HepG2 (cell line): ENCODE measurements at regions not wholly inside any gene's neighbourhood (a gene's known extent, or its start where the extent isn't known, plus 50 kb on each side); places are given as distances from the start of the nearest gene placed in this dataset.

Experiments used
- CEBPB ChIP-seq: IDR thresholded peaks from 2 replicates; pipeline ENCODE4 v1.6.1; 2011; ENCODE audit warnings: low read depth, low read length, improper control_type of control experiment, borderline replicate concordance
- EZH2 ChIP-seq: conservative IDR thresholded peaks from 2 replicates; pipeline ENCODE4 v1.6.1; 2012; ENCODE audit warnings: mild to moderate bottlenecking, low read depth, low read length, moderate library complexity
- GABPA ChIP-seq, 2 experiments: IDR thresholded peaks; 2 replicates each; pipeline ENCODE4 v1.6.1; 2011 to 2016; ENCODE audit warnings: low read depth in 2 of 2, low read length in 1 of 2, missing biosample characterization in 1 of 2, missing genetic modification characterization in 1 of 2
- HNRNPLL ChIP-seq: fragments of 200-400 bp; formaldehyde crosslinking; IDR thresholded peaks from 2 replicates; pipeline ENCODE4 v1.6.1; 2017; ENCODE audit warnings: mild to moderate bottlenecking, low read depth, low read length; ENCODE audit not compliant: poor library complexity, severe bottlenecking
- MXI1 ChIP-seq: IDR thresholded peaks from 3 replicates; pipeline ENCODE4 v1.6.1; 2012; ENCODE audit warnings: low read depth, low read length, inconsistent platforms, borderline replicate concordance
- MYC ChIP-seq: sonication (generic); formaldehyde crosslinking; IDR thresholded peaks from 2 replicates; pipeline ENCODE4 v1.9.0; 2021; ENCODE audit warnings: missing genetic modification reagents, borderline replicate concordance
- PAX8 ChIP-seq: sonication (generic); formaldehyde crosslinking; IDR thresholded peaks from 2 replicates; pipeline ENCODE4 v1.8.0; 2022; ENCODE audit warnings: mild to moderate bottlenecking, missing genetic modification reagents, borderline replicate concordance
- ZNF292 ChIP-seq: sonication (generic); formaldehyde crosslinking; IDR thresholded peaks from 2 replicates; pipeline ENCODE4 v1.8.1; 2022; ENCODE audit warnings: mild to moderate bottlenecking, low read depth, missing genetic modification reagents, borderline replicate concordance
- ZNF382 ChIP-seq: sonication (generic); formaldehyde crosslinking; IDR thresholded peaks from 2 replicates; pipeline ENCODE4 v1.5.0; 2020; ENCODE audit warnings: missing genetic modification reagents, mild to moderate bottlenecking, borderline replicate concordance
- ZNF431 ChIP-seq: sonication (generic); formaldehyde crosslinking; IDR thresholded peaks from 2 replicates; pipeline ENCODE4 v1.9.0; 2022; ENCODE audit warnings: missing genetic modification reagents, low read depth, mild to moderate bottlenecking, borderline replicate concordance
- ZSCAN25 ChIP-seq: sonication (generic); formaldehyde crosslinking; IDR thresholded peaks from 2 replicates; pipeline ENCODE4 v1.8.0; 2022; ENCODE audit warnings: mild to moderate bottlenecking, missing genetic modification reagents
- TF ChIP-seq, protein P1 (sequence below): sonication (generic); formaldehyde crosslinking; IDR thresholded peaks from 2 replicates; pipeline ENCODE4 v1.8.1; 2023; ENCODE audit warnings: missing genetic modification reagents, inconsistent platforms, borderline replicate concordance
- TF ChIP-seq, protein P2 (sequence below): sonication (generic); formaldehyde crosslinking; IDR thresholded peaks from 2 replicates; pipeline ENCODE4 v1.4.0; 2020; ENCODE audit warnings: low read depth, missing genetic modification reagents
- TF ChIP-seq, protein P3 (sequence below): sonication (generic); formaldehyde crosslinking; IDR thresholded peaks from 2 replicates; pipeline ENCODE4 v1.4.0; 2020; ENCODE audit warnings: missing genetic modification reagents
- TF ChIP-seq, protein P4 (sequence below): sonication (generic); formaldehyde crosslinking; IDR thresholded peaks from 2 replicates; pipeline ENCODE4 v1.4.0; 2020; ENCODE audit warnings: missing genetic modification reagents, borderline replicate concordance

DNA sequence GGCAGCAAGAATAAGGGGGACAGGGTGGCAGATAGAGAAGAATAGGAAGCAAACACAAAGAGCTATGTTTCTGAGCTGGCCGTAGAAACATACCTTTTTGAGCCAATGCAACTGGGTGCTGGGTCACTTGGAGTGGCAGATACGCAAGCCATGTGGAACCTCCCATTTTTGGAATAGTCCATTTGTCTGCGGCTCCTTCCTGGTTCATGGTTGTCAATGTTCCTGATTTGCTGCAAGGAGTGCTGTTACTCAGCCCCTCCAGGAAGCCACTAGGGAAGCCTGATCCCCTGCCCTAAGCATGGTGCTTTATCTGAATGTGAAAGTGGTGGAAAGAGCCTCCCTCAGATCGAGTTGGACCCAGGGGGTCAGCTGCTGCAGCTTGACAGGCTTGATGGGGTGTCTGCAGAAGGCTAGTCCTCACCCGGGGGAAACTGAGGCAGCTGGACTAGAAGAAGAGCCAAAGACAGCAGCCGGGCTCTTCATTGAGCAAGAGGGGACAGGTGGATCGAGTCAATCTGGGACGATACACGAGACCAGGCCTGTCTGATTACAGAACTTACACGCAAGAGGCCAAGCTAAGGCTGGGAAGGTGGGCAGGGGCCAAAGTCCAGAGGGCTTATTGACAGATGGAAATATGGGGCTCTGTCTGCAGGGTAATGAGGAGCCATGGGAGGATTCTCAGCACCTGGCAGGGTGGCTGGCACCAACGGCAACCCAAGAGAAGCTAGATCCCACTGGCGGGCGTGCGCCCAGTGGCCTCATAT lies 57.4 kb upstream of the CTNNBL1 start (continued):
- TF ChIP-seq HNRNPLL: no peak
- TF ChIP-seq, protein P1, sequence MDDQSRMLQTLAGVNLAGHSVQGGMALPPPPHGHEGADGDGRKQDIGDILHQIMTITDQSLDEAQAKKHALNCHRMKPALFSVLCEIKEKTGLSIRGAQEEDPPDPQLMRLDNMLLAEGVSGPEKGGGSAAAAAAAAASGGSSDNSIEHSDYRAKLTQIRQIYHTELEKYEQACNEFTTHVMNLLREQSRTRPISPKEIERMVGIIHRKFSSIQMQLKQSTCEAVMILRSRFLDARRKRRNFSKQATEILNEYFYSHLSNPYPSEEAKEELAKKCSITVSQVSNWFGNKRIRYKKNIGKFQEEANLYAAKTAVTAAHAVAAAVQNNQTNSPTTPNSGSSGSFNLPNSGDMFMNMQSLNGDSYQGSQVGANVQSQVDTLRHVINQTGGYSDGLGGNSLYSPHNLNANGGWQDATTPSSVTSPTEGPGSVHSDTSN (CRISPR knock-in tag): no peak
- TF ChIP-seq GABPA (IDR thresholded peaks at IDR 0.05; ENCODE audit: low read depth, low read length): no peak
- TF ChIP-seq GABPA (CRISPR knock-in tag; IDR thresholded peaks at IDR 0.05; ENCODE audit: low read depth): no peak
- TF ChIP-seq ZNF431 (CRISPR knock-in tag): no peak
- TF ChIP-seq, protein P2, sequence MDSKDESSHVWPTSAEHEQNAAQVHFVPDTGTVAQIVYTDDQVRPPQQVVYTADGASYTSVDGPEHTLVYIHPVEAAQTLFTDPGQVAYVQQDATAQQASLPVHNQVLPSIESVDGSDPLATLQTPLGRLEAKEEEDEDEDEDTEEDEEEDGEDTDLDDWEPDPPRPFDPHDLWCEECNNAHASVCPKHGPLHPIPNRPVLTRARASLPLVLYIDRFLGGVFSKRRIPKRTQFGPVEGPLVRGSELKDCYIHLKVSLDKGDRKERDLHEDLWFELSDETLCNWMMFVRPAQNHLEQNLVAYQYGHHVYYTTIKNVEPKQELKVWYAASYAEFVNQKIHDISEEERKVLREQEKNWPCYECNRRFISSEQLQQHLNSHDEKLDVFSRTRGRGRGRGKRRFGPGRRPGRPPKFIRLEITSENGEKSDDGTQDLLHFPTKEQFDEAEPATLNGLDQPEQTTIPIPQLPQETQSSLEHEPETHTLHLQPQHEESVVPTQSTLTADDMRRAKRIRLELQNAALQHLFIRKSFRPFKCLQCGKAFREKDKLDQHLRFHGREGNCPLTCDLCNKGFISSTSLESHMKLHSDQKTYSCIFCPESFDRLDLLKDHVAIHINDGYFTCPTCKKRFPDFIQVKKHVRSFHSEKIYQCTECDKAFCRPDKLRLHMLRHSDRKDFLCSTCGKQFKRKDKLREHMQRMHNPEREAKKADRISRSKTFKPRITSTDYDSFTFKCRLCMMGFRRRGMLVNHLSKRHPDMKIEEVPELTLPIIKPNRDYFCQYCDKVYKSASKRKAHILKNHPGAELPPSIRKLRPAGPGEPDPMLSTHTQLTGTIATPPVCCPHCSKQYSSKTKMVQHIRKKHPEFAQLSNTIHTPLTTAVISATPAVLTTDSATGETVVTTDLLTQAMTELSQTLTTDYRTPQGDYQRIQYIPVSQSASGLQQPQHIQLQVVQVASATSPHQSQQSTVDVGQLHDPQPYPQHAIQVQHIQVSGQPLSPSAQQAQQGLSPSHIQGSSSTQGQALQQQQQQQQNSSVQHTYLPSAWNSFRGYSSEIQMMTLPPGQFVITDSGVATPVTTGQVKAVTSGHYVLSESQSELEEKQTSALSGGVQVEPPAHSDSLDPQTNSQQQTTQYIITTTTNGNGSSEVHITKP (CRISPR knock-in tag): peak; percentile 90
- no peak for TF ChIP-seq MYC
- TF ChIP-seq CEBPB: peak; percentile 49; the same call in 1 of the 2 replicates
- TF ChIP-seq MXI1: no peak
- TF ChIP-seq ZSCAN25 (CRISPR knock-in tag): peak; percentile 21; the same call in 1 of the 2 replicates
- TF ChIP-seq EZH2: no peak
- peak; percentile 78; the same call in 1 of the 2 replicates for TF ChIP-seq ZNF292
- no peak for TF ChIP-seq PAX8
- TF ChIP-seq ZNF382 (CRISPR knock-in tag): no peak
- TF ChIP-seq, protein P3, sequence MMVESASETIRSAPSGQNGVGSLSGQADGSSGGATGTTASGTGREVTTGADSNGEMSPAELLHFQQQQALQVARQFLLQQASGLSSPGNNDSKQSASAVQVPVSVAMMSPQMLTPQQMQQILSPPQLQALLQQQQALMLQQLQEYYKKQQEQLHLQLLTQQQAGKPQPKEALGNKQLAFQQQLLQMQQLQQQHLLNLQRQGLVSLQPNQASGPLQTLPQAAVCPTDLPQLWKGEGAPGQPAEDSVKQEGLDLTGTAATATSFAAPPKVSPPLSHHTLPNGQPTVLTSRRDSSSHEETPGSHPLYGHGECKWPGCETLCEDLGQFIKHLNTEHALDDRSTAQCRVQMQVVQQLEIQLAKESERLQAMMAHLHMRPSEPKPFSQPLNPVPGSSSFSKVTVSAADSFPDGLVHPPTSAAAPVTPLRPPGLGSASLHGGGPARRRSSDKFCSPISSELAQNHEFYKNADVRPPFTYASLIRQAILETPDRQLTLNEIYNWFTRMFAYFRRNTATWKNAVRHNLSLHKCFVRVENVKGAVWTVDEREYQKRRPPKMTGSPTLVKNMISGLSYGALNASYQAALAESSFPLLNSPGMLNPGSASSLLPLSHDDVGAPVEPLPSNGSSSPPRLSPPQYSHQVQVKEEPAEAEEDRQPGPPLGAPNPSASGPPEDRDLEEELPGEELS (CRISPR knock-in tag): no peak
- TF ChIP-seq, protein P4, sequence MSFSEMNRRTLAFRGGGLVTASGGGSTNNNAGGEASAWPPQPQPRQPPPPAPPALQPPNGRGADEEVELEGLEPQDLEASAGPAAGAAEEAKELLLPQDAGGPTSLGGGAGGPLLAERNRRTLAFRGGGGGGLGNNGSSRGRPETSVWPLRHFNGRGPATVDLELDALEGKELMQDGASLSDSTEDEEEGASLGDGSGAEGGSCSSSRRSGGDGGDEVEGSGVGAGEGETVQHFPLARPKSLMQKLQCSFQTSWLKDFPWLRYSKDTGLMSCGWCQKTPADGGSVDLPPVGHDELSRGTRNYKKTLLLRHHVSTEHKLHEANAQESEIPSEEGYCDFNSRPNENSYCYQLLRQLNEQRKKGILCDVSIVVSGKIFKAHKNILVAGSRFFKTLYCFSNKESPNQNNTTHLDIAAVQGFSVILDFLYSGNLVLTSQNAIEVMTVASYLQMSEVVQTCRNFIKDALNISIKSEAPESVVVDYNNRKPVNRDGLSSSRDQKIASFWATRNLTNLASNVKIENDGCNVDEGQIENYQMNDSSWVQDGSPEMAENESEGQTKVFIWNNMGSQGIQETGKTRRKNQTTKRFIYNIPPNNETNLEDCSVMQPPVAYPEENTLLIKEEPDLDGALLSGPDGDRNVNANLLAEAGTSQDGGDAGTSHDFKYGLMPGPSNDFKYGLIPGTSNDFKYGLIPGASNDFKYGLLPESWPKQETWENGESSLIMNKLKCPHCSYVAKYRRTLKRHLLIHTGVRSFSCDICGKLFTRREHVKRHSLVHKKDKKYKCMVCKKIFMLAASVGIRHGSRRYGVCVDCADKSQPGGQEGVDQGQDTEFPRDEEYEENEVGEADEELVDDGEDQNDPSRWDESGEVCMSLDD (CRISPR knock-in tag): no peak
